ENCODE measurements at regions not wholly inside any gene's neighbourhood (a gene's known extent, or its start where the extent isn't known, plus 50 kb on each side); places are given as distances from the start of the nearest gene placed in this dataset.

DNA sequence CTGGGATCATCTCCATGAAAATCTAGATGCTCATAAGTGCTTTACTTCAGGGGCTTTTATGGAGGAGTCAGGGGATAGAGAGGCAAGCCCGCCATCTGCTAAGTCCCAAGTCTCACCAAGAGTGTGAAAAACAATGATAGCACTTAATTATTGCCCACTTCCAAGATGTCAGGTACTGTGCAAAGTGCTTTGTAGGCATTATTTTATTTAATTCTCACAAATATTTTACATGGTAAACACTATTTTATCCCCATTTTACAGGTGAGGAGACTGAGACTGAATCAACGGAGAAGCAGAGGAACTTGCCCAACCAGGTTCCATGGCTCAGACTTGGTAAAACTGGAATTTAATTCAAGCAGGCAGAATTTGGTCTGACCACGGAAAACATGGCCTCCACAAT, 147.5 kb downstream of the ACKR3 start:
- H3K27me3 ChIP-seq: peaks cover 0 to 29% of the 10 kb centered on the region in 2 donors
- no peak overlapping the region for H3K4me3 ChIP-seq
- peaks cover 5 to 25% of the 10 kb centered on the region in 2 donors for H3K4me1 ChIP-seq
- intact Hi-C loops (cut with DNase I): no loop called here
- DNase-seq (no peak), ATAC-seq (no peak)
- H3K36me3 ChIP-seq: no peaks in the 10 kb centered on the region
- TF ChIP-seq CTCF (IDR thresholded peaks at IDR 0.05): no peak
- H3K27ac ChIP-seq: no peak overlapping the region
- H3K9me3 ChIP-seq: no peaks in the 10 kb centered on the region

GRCh38 chr2:236717729-236718128, 148.1 kb downstream of the ACKR3 start:
- H3K4me1 ChIP-seq: peaks cover 5 to 20% of the 10 kb centered on the region in 2 donors
- TF ChIP-seq CTCF (IDR thresholded peaks at IDR 0.05): no peak
- intact Hi-C loops (cut with DNase I): no loop called here
- no peaks in the 10 kb centered on the region for H3K36me3 ChIP-seq
- H3K9me3 ChIP-seq: no peaks in the 10 kb centered on the region
- DNase-seq (no peak), ATAC-seq (no peak)
- H3K27ac ChIP-seq: no peak overlapping the region
- peaks cover 0 to 29% of the 10 kb centered on the region in 2 donors for H3K27me3 ChIP-seq
- H3K4me3 ChIP-seq: no peak overlapping the region

GRCh38 chr2:236718207-236718992, 148.8 kb downstream of the ACKR3 start:
- no peaks in the 10 kb centered on the region for H3K36me3 ChIP-seq
- H3K27me3 ChIP-seq: peaks cover 0 to 29% of the 10 kb centered on the region in 2 donors
- H3K4me3 ChIP-seq: no peak overlapping the region
- intact Hi-C loops (cut with DNase I): no loop called here
- no peak for TF ChIP-seq CTCF (IDR thresholded peaks at IDR 0.05)
- H3K9me3 ChIP-seq: no peaks in the 10 kb centered on the region
- peaks cover 5 to 13% of the 10 kb centered on the region in 2 donors for H3K4me1 ChIP-seq
- no peak overlapping the region for H3K27ac ChIP-seq
- ATAC-seq (no peak), DNase-seq (no peak)

GRCh38 chr2:236719192-236719635, 149.6 kb downstream of the ACKR3 start:
- ATAC-seq (no peak), DNase-seq (no peak)
- TF ChIP-seq CTCF (IDR thresholded peaks at IDR 0.05): no peak
- Histone ChIP-seq H3K36me3 (no peaks in the 10 kb centered on the region), H3K27ac (no peak overlapping the region), H3K4me1 (peaks cover 5 to 13% of the 10 kb centered on the region in 2 donors), H3K4me3 (no peak overlapping the region), H3K27me3 (peaks cover 0 to 29% of the 10 kb centered on the region in 2 donors), H3K9me3 (no peaks in the 10 kb centered on the region)
- intact Hi-C loops (cut with DNase I): no loop called here

- Histone ChIP-seq H3K9me3 (no peaks in the 10 kb centered on the region), H3K4me1 (no peaks in the 10 kb centered on the region), H3K27me3 (peaks cover 0 to 15% of the 10 kb centered on the region in 2 donors), H3K36me3 (no peaks in the 10 kb centered on the region), H3K4me3 (no peak overlapping the region), H3K27ac (no peak overlapping the region)
- intact Hi-C loops (cut with DNase I): no loop called here
- ATAC-seq (peak; percentile 66), DNase-seq (peak in 1 of 4 donors; percentile 47)
- no peak for TF ChIP-seq CTCF (IDR thresholded peaks at IDR 0.05)
Observed at GRCh38 chr2:236720974-236721540, 151.4 kb downstream of the ACKR3 start.

All from left lung (tissue), 4 donors.